ENCODE measurements at regions not wholly inside any gene's neighbourhood (a gene's known extent, or its start where the extent isn't known, plus 50 kb on each side); places are given as distances from the start of the nearest gene placed in this dataset.

- Histone ChIP-seq H3K4me3 (replicated peaks; ENCODE audit: insufficient read depth, low read length) (no peak overlapping the region), H3K27ac (replicated peaks) (no peak overlapping the region), H3K27me3 (ENCODE audit: insufficient read depth, poor library complexity, severe bottlenecking) (no peaks in the 10 kb centered on the region)
- TF ChIP-seq POLR2AphosphoS5 (IDR thresholded peaks at IDR 0.05; ENCODE audit: low read depth) (no peak), SPI1 (IDR thresholded peaks at IDR 0.05; ENCODE audit: borderline replicate concordance, low read depth) (peak; percentile 9; the same call in 1 of the 2 replicates)
- no peak for DNase-seq (ENCODE audit: low read depth in 1 of 2, low spot score in 1 of 2)
These were observed 186.1 kb upstream of the CASK start for GRCh38 chrX:42109428-42109827.

- Histone ChIP-seq H3K4me3 (replicated peaks; ENCODE audit: insufficient read depth, low read length) (no peak overlapping the region), H3K27ac (replicated peaks) (no peak overlapping the region), H3K27me3 (ENCODE audit: insufficient read depth, poor library complexity, severe bottlenecking) (no peaks in the 10 kb centered on the region)
- TF ChIP-seq POLR2AphosphoS5 (IDR thresholded peaks at IDR 0.05; ENCODE audit: low read depth) (no peak), CTCF (IDR thresholded peaks at IDR 0.05; ENCODE audit: insufficient read depth, low read length) (no peak), SPI1 (IDR thresholded peaks at IDR 0.05; ENCODE audit: borderline replicate concordance, low read depth) (no peak), REST (IDR thresholded peaks at IDR 0.05; ENCODE audit: insufficient replicate concordance, low read depth) (no peak), GABPA (IDR thresholded peaks at IDR 0.05; ENCODE audit: low read depth) (no peak)
- no peak for DNase-seq (ENCODE audit: low read depth in 1 of 2, low spot score in 1 of 2)
These were observed 184.4 kb upstream of the CASK start for GRCh38 chrX:42107495-42108488.

- TF ChIP-seq GABPA (IDR thresholded peaks at IDR 0.05; ENCODE audit: low read depth) (no peak), CTCF (IDR thresholded peaks at IDR 0.05; ENCODE audit: insufficient read depth, low read length) (no peak)
- Histone ChIP-seq H3K27me3 (ENCODE audit: insufficient read depth, poor library complexity, severe bottlenecking) (no peaks in the 10 kb centered on the region), H3K27ac (replicated peaks) (no peak overlapping the region), H3K4me3 (replicated peaks; ENCODE audit: insufficient read depth, low read length) (no peak overlapping the region)
- DNase-seq (ENCODE audit: low read depth in 1 of 2, low spot score in 1 of 2), result no peak
These were observed 183.2 kb upstream of the CASK start for GRCh38 chrX:42106556-42106955.

- DNase-seq (ENCODE audit: low read depth in 1 of 2, low spot score in 1 of 2), result no peak
These were observed 179.4 kb upstream of the CASK start for GRCh38 chrX:42102586-42103282.

More at GRCh38 chrX:42102586-42103282, 179.4 kb upstream of the CASK start:
- Histone ChIP-seq H3K27me3 (ENCODE audit: insufficient read depth, poor library complexity, severe bottlenecking) (no peaks in the 10 kb centered on the region), H3K4me3 (replicated peaks; ENCODE audit: insufficient read depth, low read length) (no peak overlapping the region), H3K27ac (replicated peaks) (no peak overlapping the region)
- TF ChIP-seq GABPA (IDR thresholded peaks at IDR 0.05; ENCODE audit: low read depth), result no peak
- no peak for TF ChIP-seq SPI1 (IDR thresholded peaks at IDR 0.05; ENCODE audit: borderline replicate concordance, low read depth)
- TF ChIP-seq REST (IDR thresholded peaks at IDR 0.05; ENCODE audit: insufficient replicate concordance, low read depth), result no peak
- TF ChIP-seq POLR2AphosphoS5 (IDR thresholded peaks at IDR 0.05; ENCODE audit: low read depth), result no peak
- TF ChIP-seq CTCF (IDR thresholded peaks at IDR 0.05; ENCODE audit: insufficient read depth, low read length), result no peak

Measured in HL-60 (cell line).